ENCODE measurements at regions not wholly inside any gene's neighbourhood (a gene's known extent, or its start where the extent isn't known, plus 50 kb on each side); places are given as distances from the start of the nearest gene placed in this dataset.

- Histone ChIP-seq H4K20me1 (ENCODE audit: insufficient read depth, low read length) (peaks cover 6% of the 10 kb centered on the region; the same call in 1 of the 2 replicates), H3K4me1 (ENCODE audit: insufficient read depth, low read length) (no peaks in the 10 kb centered on the region), H3K4me2 (ENCODE audit: insufficient read depth, low read length) (no peak overlapping the region), H2AFZ (ENCODE audit: low read depth, low read length) (no peak overlapping the region), H3K27ac (ENCODE audit: low read length) (no peak overlapping the region), H3K9ac (ENCODE audit: low read depth, low read length) (no peak overlapping the region), H3K79me2 (ENCODE audit: insufficient read depth, low read length) (no peaks in the 10 kb centered on the region), H3K4me3 (ENCODE audit: low read depth in 1 of 2, low read length in 2 of 2) (no peak overlapping the region), H3K36me3 (ENCODE audit: insufficient read depth, low read length) (no peaks in the 10 kb centered on the region), H3K9me3 (ENCODE audit: insufficient read depth, low read length, severe bottlenecking) (no peaks in the 10 kb centered on the region), H3K27me3 (ENCODE audit: insufficient read depth, low read length, poor library complexity) (peaks cover 7% of the 10 kb centered on the region)
- DNase-seq = no peak
- ATAC-seq (ENCODE audit: insufficient read depth, low read depth) = no peak
- no peak for TF ChIP-seq CTCF (IDR thresholded peaks at IDR 0.05; ENCODE audit: borderline replicate concordance, extremely low read depth, low read length, poor library complexity, severe bottlenecking)
- TF ChIP-seq EZH2 (IDR thresholded peaks at IDR 0.05; ENCODE audit: borderline replicate concordance, low read depth, low read length, severe bottlenecking) = no peak
Observed at GRCh38 chr4:1459081-1459721, 53.0 kb upstream of the NKX1-1 start.

GRCh38 chr4:1458581-1458980, 52.3 kb upstream of the NKX1-1 start:
- H3K4me3 ChIP-seq (ENCODE audit: low read depth in 1 of 2, low read length in 2 of 2) = no peak overlapping the region
- no peak overlapping the region for H3K4me2 ChIP-seq (ENCODE audit: insufficient read depth, low read length)
- DNase-seq = no peak
- peaks cover 7% of the 10 kb centered on the region for H3K27me3 ChIP-seq (ENCODE audit: insufficient read depth, low read length, poor library complexity)
- no peak overlapping the region for H3K27ac ChIP-seq (ENCODE audit: low read length)
- no peaks in the 10 kb centered on the region for H3K79me2 ChIP-seq (ENCODE audit: insufficient read depth, low read length)
- H3K9me3 ChIP-seq (ENCODE audit: insufficient read depth, low read length, severe bottlenecking) = no peaks in the 10 kb centered on the region
- H2AFZ ChIP-seq (ENCODE audit: low read depth, low read length) = no peak overlapping the region
- TF ChIP-seq EZH2 (IDR thresholded peaks at IDR 0.05; ENCODE audit: borderline replicate concordance, low read depth, low read length, severe bottlenecking) = no peak
- no peak for TF ChIP-seq CTCF (IDR thresholded peaks at IDR 0.05; ENCODE audit: borderline replicate concordance, extremely low read depth, low read length, poor library complexity, severe bottlenecking)
- H4K20me1 ChIP-seq (ENCODE audit: insufficient read depth, low read length) = peaks cover 6% of the 10 kb centered on the region; the same call in 1 of the 2 replicates
- H3K36me3 ChIP-seq (ENCODE audit: insufficient read depth, low read length) = no peaks in the 10 kb centered on the region
- ATAC-seq (ENCODE audit: insufficient read depth, low read depth) = no peak
- H3K4me1 ChIP-seq (ENCODE audit: insufficient read depth, low read length) = no peaks in the 10 kb centered on the region
- H3K9ac ChIP-seq (ENCODE audit: low read depth, low read length) = no peak overlapping the region
